IMR-90 (cell line): ENCODE measurements at regions not wholly inside any gene's neighbourhood (a gene's known extent, or its start where the extent isn't known, plus 50 kb on each side); places are given as distances from the start of the nearest gene placed in this dataset.

ENCODE experiments used
- CTCF ChIP-seq: conservative IDR thresholded peaks from 2 replicates; pipeline ENCODE4 v1.5.1; 2012; ENCODE audit warnings: mild to moderate bottlenecking, low read depth, low read length, improper control_type of control experiment
- MAZ ChIP-seq: IDR thresholded peaks from 2 replicates; pipeline ENCODE4 v1.6.1; 2012; ENCODE audit warnings: low read depth, mild to moderate bottlenecking, low read length, improper control_type of control experiment, moderate library complexity, borderline replicate concordance
- NFE2L2 ChIP-seq: fragments of 150-350 bp; IDR thresholded peaks from 2 replicates; pipeline ENCODE4 v1.6.1; 2016; ENCODE audit warnings: low read depth, mild to moderate bottlenecking, low read length
- POLR2A ChIP-seq: IDR thresholded peaks from 2 replicates; pipeline ENCODE4 v1.6.1; 2012; ENCODE audit warnings: mild to moderate bottlenecking, low read depth, low read length

- no peak for TF ChIP-seq MAZ
- TF ChIP-seq NFE2L2: no peak
- no peak for TF ChIP-seq CTCF
- TF ChIP-seq POLR2A: no peak
These were observed 742.0 kb downstream of the KCNT2 start for GRCh38 chr1:195866091-195866780.
